WERI-Rb-1 (cell line): ENCODE measurements at regions not wholly inside any gene's neighbourhood (a gene's known extent, or its start where the extent isn't known, plus 50 kb on each side); places are given as distances from the start of the nearest gene placed in this dataset.
"Not testable (repeated sequence)": the region's sequence is repeated elsewhere in the genome, so short reads cannot be mapped to it uniquely, and the experiment has no call there.

ENCODE experiments used
- DNase-seq: peaks from one replicate; pipeline ENCODE4 v3.0.0-alpha.2; 2020
- H3K27ac ChIP-seq: fragments of 250-450 bp; sonication (Bioruptor Pico); 2 replicates; pipeline ENCODE4 v1.5.1; 2020; ENCODE audit warnings: mild to moderate bottlenecking, moderate library complexity
- H3K27me3 ChIP-seq: fragments of 250-450 bp; sonication (Bioruptor Pico); 2 replicates; pipeline ENCODE4 v1.5.1; 2021; ENCODE audit warnings: mild to moderate bottlenecking, low read depth, moderate library complexity; ENCODE audit not compliant: insufficient read depth, severe bottlenecking
- H3K36me3 ChIP-seq: fragments of 250-450 bp; sonication (Bioruptor Pico); 2 replicates; pipeline ENCODE4 v1.5.1; 2020; ENCODE audit warnings: mild to moderate bottlenecking, moderate library complexity
- H3K4me3 ChIP-seq: 2 replicates; pipeline ENCODE4 v1.5.1; 2011; ENCODE audit warnings: low read depth, mild to moderate bottlenecking, control low read depth, low read length
- H3K9me3 ChIP-seq: fragments of 250-450 bp; sonication (Bioruptor Pico); 2 replicates; pipeline ENCODE4 v1.5.1; 2021; ENCODE audit warnings: mild to moderate bottlenecking, moderate library complexity; ENCODE audit not compliant: severe bottlenecking
- CTCF ChIP-seq: IDR thresholded peaks from 2 replicates; pipeline ENCODE4 v1.5.1; 2011; ENCODE audit warnings: low read depth, mild to moderate bottlenecking, control low read depth, inconsistent platforms, low read length

GRCh38 chr3:11909726-11910125 lies 63.0 kb upstream of the TAMM41 start:
- no peaks in the 10 kb centered on the region for H3K27me3 ChIP-seq
- H3K36me3 ChIP-seq, result no peaks in the 10 kb centered on the region
- no peak for TF ChIP-seq CTCF

DNA sequence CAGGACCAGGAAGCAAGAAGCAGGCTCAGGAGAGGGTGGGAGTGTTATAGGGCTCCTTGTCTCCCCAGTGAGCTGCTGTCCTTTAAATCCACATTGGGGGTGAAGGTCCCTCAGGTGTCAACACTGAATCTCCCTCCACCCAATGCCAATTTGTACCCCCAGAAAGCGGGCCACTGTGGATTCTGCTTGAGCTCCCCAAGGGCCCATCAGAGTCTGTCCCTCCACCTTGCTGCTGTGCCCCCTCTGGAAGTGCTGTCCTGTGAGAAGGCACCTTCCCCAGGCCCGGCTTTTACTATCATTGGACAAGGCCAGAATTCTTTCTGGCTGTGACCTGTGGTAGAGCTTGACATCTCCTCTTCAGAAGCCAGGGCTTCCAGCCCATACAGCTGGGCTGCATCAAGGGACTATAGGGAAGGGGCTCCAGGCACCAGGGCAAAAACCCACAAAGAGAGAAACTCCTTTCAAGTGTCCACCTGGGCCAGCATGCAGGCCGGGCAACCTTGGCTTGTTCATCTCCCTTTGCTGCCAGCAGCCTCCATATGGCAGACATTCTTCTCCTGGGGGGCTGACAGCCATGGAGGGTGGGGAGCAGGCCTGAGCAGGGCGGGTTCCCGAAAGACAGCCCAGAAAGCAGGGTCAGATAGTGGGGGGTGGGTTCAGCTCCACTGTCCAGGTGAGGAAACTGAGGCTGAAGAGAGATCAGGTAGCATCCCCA lies 63.7 kb upstream of the TAMM41 start:
- H3K4me3 ChIP-seq, H3K27ac ChIP-seq, H3K27me3 ChIP-seq, H3K9me3 ChIP-seq, DNase-seq, H3K36me3 ChIP-seq: not testable (repeated sequence)

More at GRCh38 chr3:11909726-11910125, 63.0 kb upstream of the TAMM41 start:
- no peak for DNase-seq
- Histone ChIP-seq H3K9me3 (no peaks in the 10 kb centered on the region), H3K4me3 (no peak overlapping the region), H3K27ac (no peak overlapping the region)

DNA sequence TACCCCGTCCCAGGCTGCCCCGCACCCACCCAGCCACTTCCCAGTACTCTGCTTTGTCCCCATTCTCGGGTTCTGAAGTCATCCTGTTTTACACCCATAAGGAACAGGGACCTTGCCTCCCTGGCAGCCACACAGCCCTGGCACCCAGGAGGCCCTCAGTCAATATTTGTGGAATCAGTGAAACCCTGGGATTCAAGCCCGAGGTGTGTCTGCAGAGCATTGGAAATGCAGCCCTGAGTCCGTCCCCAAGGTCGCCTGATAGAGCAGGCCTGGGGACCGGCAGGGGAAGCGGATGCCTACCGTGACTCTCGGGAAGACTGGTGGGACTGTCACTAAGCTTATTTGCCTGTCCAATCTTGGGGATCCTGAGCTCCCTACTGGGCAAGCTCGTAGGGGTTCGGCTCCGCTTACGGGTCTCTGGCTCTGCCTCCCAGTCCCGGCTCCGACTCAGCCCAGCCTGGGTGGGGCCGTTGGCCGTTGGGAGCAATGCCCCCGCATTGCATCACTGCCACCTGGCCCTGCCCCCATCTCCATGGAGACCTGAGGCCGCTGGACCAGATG lies 64.4 kb upstream of the TAMM41 start:
- H3K9me3 ChIP-seq, result no peaks in the 10 kb centered on the region
- no peak for TF ChIP-seq CTCF
- no peak for DNase-seq
- H3K27me3 ChIP-seq, result no peaks in the 10 kb centered on the region
- no peaks in the 10 kb centered on the region for H3K36me3 ChIP-seq
- H3K27ac ChIP-seq, result no peak overlapping the region
- H3K4me3 ChIP-seq, result no peak overlapping the region

GRCh38 chr3:11911887-11912286 lies 65.2 kb upstream of the TAMM41 start:
- not testable (repeated sequence) for H3K27me3 ChIP-seq, DNase-seq, H3K9me3 ChIP-seq, H3K36me3 ChIP-seq, H3K27ac ChIP-seq, H3K4me3 ChIP-seq

DNA sequence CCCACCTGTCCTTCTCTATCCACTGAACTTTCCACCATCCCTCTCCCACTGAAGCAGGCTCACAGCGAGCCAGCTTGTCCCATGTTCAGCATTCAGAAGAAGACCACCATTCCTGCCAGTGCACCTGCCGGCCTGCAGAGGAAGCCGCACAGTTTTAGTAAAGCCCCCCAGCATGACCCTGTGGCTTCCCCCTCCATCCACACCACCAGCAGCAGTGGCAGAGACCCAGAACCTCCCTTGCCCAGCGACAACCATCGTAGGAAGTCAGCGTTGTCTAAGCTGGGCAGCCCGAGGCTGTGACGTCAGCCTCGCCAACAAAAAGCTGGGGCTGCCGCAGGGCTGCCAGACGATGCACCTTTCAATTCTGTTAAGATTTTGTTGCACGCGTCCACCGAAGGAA lies 66.6 kb upstream of the TAMM41 start:
- Histone ChIP-seq H3K4me3 (no peak overlapping the region), H3K27me3 (no peaks in the 10 kb centered on the region), H3K36me3 (no peaks in the 10 kb centered on the region), H3K9me3 (peaks cover 5% of the 10 kb centered on the region), H3K27ac (no peak overlapping the region)
- no peak for TF ChIP-seq CTCF
- DNase-seq, result no peak

- Histone ChIP-seq H3K27me3 (no peaks in the 10 kb centered on the region), H3K36me3 (no peaks in the 10 kb centered on the region), H3K4me3 (no peak overlapping the region), H3K27ac (no peak overlapping the region), H3K9me3 (peaks cover 8% of the 10 kb centered on the region)
- no peak for TF ChIP-seq CTCF
- DNase-seq, result no peak
Measured at GRCh38 chr3:11914041-11914440, 67.4 kb upstream of the TAMM41 start.

- Histone ChIP-seq H3K4me3 (no peak overlapping the region), H3K9me3 (peaks cover 8% of the 10 kb centered on the region), H3K36me3 (no peaks in the 10 kb centered on the region), H3K27ac (no peak overlapping the region), H3K27me3 (no peaks in the 10 kb centered on the region)
- no peak for DNase-seq
- TF ChIP-seq CTCF, result no peak
Measured at GRCh38 chr3:11914651-11915050, 68.0 kb upstream of the TAMM41 start.
